GM23248 (cell line): ENCODE measurements at regions not wholly inside any gene's neighbourhood (a gene's known extent, or its start where the extent isn't known, plus 50 kb on each side); places are given as distances from the start of the nearest gene placed in this dataset.

Source experiments
- EZH2 ChIP-seq: fragments of 200-600 bp; sonication (generic); IDR thresholded peaks from 2 replicates; pipeline ENCODE4 v1.6.1; 2018; ENCODE audit warnings: antibody characterized with exemption, mild to moderate bottlenecking; ENCODE audit not compliant: insufficient read depth, poor library complexity, severe bottlenecking
- EZH2phosphoT487 ChIP-seq: fragments of 200-600 bp; sonication (generic); IDR thresholded peaks from 2 replicates; pipeline ENCODE4 v1.6.1; 2018; ENCODE audit warnings: antibody characterized with exemption, moderate library complexity, mild to moderate bottlenecking, low read depth; ENCODE audit not compliant: insufficient read depth

DNA sequence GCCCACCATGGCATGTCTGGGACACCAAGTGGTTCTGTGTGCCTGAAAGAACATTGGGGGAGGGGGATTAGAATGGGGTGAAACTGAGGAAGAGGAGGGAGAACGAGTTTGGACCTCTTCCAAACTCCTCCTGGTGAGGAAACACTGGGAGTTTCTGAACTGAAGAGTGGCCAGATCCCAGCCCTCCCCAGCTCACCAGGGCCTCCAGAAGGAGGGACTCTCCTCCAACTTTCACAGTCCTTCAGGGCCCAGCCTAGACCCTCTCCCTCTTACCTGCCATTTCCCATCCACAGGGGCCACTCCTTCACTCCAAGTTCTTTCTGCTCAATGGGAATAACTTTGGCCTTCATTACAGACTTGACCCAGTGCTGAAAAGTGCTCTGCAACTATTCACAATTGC lies 132.0 kb upstream of the FOXK1 start:
- no peak for TF ChIP-seq EZH2
- no peak for TF ChIP-seq EZH2phosphoT487
